HS-27A (cell line): ENCODE measurements at regions not wholly inside any gene's neighbourhood (a gene's known extent, or its start where the extent isn't known, plus 50 kb on each side); places are given as distances from the start of the nearest gene placed in this dataset.
"Not testable (repeated sequence)": the region's sequence is repeated elsewhere in the genome, so short reads cannot be mapped to it uniquely, and the experiment has no call there.

Experiments used
- DNase-seq: peaks from one replicate; pipeline ENCODE4 v3.0.0-alpha.2; 2012; ENCODE audit warnings: low read depth, missing footprints

DNA sequence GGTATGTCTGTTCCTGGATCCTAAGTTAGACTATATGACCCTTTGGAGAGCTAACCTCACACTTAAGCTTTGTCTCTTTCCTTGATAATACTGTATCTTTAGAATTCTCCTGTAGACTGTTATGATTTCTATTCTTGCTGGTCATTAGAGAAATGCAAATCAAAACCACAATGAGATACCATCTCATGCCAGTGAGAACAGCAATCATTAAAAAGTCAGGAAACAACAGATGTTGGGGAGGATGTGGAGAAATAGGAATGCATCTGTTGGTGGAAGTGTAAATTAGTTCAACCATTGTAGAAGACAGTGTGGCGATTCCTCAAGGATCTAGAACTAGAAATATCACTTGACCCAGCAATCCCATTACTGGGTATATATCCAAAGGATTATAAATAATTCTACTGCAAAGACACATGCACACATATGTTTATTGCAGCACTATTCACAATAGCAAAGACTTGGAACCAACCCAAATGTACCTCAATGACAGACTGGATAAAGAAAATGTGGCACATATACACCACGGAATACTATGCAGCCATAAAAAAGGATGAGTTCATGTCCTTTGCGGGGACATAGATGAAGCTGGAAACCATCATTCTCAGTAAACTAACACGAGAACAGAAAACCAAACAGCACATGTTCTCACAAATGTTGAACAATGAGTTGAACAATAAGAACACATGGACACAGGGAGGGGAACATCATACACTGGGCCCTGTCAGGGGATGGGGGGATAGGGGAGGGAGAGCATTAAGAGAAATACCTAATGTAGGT, 867.8 kb upstream of the ADGRB3 start:
- DNase-seq = not testable (repeated sequence)

DNA sequence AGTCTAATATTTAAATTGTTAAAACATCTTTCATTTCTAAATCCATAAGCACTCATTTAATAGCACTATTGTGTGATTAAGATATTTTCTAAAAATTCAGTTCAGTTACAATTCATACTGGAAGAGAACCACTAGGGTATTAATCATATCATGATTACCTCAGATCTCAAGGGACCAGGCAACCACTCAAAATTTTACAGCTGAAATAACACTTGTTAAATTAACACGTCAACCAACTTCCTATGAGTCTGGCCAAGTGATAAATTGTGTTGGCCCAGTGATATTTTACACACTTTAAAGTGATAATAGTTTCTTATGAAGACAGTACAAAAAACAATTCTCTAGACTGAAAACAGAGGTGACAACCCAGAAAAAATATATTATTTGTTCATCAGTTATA, 869.0 kb upstream of the ADGRB3 start:
- DNase-seq = peak; percentile 1

DNA sequence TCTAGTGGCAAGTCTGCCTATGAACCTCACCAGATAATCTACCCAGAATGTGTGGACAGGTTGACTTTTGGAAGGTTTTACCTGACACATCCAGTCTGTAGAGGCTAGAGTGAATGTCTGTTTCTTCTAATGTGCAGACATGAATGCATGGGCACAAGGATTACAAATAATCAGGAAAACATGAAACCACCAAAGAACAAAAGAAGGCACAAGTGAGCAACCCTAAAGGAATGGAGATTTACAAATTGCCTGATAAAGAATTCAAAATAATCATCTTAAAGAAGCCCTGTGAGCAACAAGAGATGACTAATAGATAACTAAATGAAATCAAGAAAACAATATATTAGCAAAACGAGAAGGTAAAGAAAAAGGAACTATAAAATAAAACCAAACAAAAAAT, 876.1 kb upstream of the ADGRB3 start:
- DNase-seq = no peak

DNA sequence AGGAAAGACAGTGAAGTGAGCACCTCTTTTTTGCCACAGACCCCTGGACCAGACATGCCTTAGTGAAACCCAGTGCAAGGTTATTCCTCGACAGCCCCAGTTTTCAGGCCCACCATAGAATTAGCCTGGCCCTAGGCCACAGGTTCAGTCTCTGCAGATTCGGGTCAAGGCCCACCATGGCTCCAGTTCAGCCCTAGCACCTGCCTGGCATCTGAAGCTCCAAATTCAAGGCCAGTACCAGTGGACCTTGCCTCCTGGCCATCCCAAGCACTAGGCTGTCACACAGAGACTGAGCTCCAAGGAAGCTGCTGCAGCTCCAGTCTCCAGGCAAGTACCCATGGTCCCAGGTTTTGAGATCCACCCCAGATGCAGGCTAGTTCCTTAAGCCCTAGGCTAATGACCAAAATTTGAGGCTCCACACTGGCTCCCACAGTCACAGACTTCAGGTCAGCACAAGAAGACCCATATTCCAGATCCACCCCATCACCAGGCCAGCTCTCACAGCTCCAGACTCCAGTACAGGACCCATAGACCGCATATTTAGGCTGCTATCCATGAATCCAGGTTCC, 877.5 kb upstream of the ADGRB3 start:
- DNase-seq = no peak

DNA sequence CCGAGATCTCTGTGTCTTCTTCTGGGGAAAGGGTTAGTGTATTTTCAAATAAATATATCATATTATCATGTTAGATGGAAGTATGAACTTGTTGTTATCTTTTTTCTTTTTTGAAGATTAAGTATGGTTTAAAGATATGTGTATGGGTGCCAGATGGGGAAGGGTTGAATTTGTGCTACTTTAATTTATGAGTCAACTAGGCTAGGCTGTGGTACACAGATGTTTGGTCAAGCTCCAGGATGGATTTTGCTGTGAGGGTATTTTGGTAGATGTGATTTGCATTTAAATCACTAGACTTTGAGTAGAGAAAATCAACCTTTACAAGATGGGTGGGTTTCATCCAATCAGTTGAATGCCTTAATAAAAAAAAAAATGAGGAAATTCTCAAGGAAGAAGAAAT, 886.6 kb upstream of the ADGRB3 start:
- no peak for DNase-seq

DNA sequence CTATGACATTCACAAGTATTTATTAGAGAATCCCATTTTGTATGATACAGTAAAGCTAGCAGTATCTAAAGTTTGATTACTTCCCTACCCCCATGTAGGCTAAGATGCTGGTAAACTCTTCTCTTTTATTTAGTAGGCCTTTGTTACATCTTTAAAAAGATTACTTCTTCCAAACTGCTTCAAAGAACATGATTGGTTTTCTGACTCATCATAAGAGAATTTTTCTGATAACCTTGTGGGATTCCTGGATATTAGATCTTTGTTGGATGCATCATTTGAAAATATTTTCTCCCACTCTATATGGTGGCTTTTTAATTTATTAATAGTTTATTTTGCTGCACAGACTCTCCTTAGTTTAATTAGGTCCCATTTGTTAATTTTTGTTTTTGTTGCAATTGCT, 898.3 kb upstream of the ADGRB3 start:
- DNase-seq = no peak

DNA sequence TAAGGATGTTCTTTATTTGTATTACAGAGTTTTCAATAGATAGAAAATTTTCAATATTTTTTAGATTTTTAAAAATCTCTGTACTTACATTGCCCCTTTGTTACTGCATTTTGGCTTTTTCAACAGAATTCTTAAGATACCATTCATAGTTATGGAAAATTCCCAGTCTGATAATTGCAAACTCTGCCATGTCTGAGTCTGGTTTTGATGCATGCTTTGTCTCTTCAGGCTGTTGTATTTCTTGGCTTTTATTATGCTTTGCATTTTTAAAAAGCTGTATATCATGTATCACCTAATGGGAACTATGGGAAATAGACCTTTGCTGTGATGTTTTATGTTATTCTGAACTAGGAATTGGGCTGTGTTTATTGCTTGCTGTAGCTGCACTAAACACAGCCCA, 898.9 kb upstream of the ADGRB3 start:
- no peak for DNase-seq

DNA sequence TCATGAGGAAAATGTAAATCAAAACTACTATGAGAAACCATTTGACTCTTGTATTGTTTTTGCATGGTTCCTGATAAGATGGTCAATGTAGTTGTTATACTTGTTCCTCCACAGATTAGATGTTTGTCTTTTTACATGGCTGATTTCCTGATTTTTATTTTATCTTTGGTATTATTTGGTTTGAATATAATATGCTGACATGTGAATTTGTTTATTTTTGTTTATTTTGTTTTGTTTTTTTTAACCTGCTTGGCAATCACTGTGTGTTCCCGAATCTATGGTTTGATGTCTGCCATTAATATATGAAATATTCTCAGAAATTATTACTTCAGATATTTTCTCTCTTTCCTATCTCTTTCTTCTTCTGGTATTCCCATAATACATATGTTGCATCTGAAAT, 899.5 kb upstream of the ADGRB3 start:
- no peak for DNase-seq

DNA sequence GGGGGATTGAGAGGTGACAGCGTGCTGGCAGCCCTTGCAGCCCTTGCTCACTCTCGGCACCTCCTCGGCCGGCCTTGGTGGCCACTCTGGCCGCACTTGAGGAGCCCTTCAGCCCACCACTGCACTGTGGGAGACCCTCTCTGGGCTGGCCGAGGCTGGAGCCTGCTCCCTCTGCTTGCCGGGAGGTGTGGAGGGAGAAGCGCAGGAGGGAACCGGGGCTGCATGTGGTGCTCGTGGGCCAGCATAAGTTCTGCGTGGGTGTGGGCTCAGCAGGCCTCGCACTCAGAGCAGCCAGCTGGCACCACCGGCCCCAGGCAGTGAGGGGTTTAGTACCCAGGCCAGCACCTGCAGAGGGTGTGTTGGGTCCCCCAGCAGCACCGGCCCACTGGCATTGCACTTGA, 912.2 kb upstream of the ADGRB3 start:
- no peak for DNase-seq

DNA sequence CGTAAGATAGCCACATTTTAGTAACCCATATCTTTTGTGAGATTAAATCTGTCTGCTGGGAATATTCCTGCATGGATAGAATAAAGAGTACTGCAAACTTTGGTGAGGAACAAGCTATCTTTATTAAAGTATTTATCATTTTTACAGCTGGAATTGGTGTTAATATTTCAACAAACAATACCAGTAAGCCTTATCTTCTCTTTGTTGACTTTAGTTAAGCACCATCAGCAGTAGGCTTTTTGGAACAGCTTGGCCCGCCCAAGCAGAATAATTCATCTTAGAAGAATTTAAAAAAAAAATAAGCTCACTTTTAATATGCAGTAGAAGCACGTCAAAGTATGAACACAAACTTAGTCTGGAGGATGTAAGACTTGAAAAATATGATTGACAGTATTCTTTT, 917.8 kb upstream of the ADGRB3 start:
- DNase-seq = no peak

DNA sequence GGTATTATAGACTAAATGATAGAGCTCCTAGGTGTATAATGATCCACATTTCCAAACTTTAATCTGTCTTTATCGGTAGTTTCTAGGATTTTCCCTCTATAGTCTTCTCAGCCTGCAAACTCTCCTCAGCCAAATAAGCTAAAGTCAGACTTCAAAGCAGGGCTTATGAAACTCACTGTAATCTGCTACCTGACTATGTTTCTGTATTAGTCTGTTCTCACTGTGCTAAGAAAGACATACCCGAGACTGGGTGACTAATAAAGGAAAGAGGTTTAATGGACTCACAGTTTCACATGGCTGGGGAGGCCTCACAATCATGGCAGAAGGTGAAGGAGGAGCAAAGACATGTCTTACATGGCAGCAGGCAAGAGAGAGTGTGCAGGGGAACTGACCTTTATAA, 928.7 kb upstream of the ADGRB3 start:
- DNase-seq = no peak

DNA sequence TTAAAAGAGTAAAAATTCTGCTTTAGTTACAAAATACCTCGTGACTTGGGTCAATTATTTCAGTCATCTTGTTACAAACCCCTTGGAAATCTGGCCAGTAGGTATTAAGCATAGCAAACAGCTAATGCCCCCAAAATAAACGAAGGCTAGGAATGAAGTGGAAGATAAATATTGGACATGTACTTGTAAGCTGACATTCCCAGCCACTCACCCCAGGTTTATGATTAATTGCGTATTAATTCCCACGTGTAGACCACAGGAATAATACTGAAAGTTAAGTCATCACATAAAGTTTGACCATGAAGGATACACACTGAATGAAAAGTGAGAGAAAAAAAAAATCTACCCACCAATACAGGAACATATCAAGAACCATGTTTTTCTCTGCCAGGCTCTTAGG, 936.5 kb upstream of the ADGRB3 start:
- no peak for DNase-seq

DNA sequence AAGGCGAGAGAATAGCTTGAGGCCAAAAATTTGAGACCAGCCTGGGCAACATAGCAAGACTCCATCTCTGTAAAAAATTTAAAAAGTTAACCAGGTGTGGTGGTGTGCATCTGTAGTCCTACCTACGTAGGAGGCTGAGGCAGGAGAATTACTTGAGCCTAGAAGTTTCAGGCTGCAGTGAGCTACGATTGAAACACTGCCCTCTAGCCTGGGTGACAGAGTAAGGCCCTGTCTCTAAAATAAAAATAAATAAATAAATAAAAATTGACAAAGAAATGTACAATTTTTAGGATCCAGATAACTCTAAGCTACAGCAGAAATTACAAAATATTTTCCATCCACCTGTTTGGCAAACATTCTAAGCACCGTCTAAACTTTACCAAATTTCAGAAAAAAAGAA, 941.0 kb upstream of the ADGRB3 start:
- DNase-seq = no peak

DNA sequence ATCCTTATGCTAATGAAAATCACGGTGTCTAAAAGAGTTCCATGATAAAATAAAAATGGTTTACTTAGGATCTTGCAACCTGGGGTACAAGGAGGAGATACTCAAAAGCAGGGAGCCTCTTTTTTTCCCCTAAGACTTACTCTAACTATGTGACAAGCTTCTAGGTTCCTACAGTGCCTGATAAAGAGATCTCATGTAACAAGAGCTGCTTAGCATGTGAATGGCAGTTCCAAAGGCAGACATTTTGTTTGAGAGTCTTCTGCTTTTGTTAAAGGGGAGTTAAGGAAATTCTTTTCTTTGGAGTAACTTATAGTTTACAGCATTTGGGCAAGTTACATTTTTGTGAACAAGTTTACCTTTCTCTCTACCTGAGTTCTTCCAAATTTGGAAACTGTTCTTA, 945.8 kb upstream of the ADGRB3 start:
- DNase-seq = no peak

DNA sequence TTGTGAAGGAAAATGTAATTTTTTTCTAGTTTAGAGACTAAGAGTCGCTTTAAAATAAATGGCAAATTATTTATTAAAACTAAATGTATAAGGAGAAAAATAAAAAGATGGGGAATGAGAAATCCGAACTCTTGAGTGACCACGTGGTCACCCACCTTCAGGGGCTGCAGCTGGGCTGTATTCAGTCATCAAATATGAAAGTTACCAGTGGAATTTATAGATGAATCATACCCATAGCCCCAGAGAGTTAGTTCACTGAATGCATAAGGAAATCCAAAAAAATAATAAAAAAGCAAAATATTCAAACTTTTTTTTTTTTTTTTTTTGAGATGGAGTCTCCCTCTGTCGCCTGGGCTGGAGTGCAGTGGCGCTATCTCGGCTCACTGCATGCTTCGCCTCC, 947.7 kb upstream of the ADGRB3 start:
- DNase-seq = no peak

DNA sequence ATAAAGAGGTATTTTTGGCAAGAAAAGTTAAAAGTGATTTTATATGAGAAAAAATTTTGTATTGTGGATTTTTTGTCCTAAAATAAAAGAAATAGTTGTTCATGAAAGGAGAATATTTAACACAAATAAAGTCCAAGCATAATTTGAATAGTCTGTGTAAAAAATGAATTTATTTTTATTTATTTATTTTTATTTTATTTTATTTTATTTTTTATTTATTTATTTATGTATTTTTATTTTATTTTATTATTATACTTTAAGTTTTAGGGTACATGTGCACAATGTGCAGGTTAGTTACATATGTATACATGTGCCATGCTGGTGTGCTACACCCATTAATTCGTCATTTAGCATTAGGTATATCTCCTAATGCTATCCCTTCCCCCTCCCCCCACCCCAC, 948.9 kb upstream of the ADGRB3 start:
- DNase-seq = not testable (repeated sequence)

DNA sequence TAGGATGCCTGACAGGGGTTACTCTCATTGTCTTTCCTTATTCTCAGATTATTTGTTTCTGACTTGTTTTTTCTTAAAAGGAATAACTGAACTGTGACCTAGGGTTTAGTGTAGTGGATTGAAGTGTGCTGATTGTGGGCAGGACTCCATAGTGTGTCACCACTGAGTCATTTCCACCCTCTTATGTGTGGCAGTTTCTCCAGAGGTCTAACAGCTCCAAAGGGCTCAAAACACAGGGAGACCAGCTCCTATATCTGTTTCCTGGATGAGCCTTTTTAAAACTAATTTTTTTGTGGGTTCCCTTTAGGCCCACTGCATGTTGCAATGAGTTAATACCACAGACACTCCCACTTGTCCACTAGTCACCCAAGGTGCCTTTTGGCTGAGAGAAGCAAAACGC, 951.1 kb upstream of the ADGRB3 start:
- DNase-seq = peak; percentile 59

DNA sequence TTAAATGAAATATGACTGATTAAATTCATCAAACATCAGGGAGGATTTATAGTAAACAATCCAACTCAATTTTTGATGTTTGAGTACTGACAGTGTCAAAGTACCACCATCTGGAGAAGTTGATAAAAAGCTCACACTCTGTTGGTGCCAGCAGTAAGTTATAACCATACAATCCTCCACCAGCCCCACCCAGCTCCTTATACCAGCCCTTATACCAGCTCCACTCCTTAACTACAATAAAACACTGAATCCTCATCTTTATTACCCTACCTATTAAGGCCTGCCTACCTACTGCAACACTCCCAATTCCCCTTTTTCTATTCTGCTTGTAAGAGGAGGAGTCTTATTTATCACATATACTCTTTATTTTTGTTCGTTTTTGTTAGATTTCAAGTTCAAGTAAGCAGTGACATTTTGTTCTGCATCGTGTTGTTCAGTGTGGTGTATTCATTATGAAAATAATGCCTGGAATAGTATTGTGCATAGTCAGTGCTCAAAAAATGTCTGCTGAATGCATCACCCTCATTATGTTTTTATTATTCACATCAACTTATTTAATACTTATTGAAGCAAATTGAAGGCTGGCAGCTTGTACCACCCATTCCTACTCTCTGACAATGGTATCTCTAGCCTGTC, 954.7 kb upstream of the ADGRB3 start:
- DNase-seq = peak; percentile 43

DNA sequence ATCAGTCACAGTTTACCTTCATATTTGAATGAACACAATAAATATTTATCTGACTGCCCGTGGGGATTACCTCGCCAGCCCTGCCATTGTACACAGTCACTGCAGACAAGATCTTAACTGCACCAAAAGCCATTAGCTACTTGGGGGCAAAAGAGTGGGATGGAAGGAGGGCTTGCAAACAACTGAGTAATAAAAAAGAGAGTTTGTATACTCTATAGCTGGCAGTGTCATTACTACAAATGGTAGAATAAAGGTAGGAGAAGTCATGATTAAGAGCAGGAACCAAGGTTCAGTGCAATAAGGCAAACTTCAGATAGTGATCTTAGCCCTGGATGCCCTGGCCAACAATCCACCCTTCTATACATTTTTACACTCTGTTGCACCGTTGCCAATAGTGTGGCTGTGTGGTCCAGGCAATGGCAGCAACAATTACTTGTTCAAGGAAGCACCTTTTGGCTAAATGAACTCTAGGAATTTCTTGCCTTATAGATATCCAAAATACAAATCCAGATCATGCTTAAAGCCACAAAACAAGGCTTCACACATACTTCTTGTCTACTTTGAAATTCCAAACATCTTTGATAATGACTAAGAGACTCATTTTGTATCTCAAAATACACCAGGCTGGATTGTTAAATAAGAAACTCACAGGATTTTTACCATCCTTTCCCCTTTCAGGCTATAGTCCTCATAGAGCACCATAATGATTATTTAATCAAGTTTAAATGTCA, 955.4 kb upstream of the ADGRB3 start:
- peak; percentile 19 for DNase-seq

DNA sequence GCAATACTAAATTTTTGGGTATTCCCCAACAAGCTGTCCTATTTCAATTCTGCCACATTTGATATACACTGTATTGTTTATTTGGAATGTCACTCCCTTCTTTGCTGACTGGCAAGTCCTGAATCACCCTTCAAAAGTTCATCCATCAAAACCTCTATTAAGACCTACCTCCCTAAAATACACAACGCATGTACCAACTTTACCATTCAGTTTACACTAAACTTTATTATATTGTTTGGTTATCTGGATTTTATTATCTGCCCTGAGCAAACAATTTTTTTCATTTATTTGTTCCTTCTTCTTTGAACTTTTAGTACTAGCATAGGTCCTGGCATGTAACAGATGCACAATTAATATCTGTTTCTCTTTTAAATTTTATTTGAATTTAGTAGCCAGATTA, 958.2 kb upstream of the ADGRB3 start:
- no peak for DNase-seq

DNA sequence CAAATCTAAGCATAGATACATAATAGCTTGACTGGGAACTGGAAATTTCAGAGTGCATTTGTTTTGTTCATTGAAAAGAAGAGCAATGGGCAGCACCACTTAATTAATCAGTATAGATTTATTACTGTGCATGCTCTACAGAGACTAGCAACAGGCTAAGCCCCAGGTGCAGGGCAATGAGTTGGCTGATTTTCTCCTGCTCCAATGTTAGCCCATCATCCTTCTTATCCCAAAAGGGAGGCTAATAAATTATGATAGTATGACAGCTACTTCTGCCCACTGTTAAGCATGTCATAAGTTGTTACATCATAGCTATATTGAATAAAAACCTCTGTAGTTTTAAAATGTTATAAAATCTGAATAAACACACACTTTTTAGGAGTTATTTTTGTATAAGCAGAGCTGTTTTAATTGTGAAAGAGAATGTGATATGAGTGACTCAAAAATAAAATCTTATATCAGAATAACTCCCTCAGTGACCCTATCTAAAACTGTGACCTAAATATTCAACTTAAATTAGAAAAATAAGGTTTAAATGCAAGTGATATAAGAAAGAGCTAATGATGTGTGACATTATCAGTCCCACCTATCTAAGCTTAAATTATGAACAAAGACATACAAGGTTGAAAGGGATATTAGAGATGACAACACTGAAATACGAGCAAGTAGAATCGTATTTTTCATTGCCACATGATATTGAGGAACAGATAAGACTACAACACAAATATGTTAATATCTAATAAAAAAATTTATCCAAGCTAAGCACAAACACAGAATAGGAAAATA, 967.3 kb upstream of the ADGRB3 start:
- no peak for DNase-seq
